GM19025 (cell line): ENCODE measurements at regions not wholly inside any gene's neighbourhood (a gene's known extent, or its start where the extent isn't known, plus 50 kb on each side); places are given as distances from the start of the nearest gene placed in this dataset.

Experiments
- ATAC-seq: cut with Tn5 transposase; IDR thresholded peaks from one replicate; pipeline ENCODE4 v1.9.1; 2021; ENCODE audit warnings: mild to moderate bottlenecking, low read depth, moderate library complexity; ENCODE audit not compliant: unreplicated experiment

- ATAC-seq = no peak
These were observed 234.6 kb downstream of the HAUS1 start for GRCh38 chr18:46338766-46339165.

DNA sequence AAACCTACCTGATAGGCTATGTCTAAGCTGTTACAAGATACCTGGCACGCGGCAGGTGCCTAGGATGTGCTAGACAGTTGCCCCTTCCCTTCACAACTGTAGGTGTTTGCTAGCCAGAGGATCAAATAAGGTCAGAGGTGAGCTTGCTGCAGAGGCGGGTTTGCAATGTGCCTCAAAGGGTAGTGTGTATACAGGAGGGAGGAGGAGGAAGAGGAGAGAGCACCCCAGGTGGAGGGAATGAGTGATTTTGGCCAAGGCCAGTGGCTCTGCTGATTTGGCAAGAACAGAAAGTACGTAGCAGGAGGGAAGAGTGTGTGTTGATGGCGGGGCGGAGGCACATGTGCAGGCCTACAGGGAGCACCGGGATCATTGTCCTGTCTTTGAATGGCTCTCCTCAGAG, 236.5 kb downstream of the HAUS1 start:
- no peak for ATAC-seq

DNA sequence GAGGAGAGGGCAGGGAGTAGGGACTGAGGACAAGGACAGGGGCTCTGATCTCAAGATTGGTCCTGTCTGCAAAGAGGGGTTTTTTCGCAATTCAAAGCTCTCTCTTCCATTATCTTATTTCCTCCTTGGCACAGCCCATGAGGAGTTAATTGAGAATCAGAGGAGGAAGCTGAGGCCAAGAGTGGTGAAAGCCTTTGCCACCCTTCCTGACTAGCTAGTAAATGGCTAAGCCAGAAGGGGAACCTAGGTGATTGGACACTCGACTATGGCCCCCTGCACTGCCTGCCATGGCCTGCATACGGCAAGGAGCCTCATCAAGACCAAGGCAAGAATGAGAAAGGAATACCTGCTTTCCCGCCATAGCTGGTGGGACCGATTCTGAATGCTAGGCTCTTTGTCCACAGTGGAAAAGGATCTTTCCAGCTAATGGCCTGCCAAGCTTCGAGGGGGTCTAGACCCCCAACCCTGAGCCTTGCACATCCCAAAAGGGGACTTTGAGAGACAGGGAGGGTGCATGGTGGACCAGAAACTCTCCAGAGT, 237.9 kb downstream of the HAUS1 start:
- ATAC-seq = no peak

- no peak for ATAC-seq
These were observed 239.3 kb downstream of the HAUS1 start for GRCh38 chr18:46343456-46343855.

DNA sequence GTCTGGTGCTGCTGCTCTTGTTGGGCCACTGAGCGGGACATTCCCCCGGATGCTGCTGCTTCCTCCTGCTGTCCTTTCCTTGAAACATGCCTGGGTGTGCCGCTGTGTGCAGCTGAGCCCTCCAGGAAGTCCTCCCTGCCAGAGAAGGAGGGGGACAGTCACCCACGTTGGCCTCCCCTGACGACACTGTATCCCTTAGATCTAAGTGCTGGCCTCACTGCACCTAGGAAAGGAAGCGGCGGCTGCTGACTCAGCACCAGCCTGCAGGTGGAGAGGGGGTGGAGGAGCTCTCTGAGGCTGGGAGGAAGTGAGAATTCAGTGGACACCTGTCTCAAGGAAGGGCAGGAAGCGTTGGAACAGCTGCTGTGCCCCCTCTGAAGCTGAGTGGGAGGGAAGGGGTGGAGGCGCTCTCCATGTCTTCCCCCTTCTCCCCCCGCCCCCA, 239.8 kb downstream of the HAUS1 start:
- peak; percentile 73 for ATAC-seq

DNA sequence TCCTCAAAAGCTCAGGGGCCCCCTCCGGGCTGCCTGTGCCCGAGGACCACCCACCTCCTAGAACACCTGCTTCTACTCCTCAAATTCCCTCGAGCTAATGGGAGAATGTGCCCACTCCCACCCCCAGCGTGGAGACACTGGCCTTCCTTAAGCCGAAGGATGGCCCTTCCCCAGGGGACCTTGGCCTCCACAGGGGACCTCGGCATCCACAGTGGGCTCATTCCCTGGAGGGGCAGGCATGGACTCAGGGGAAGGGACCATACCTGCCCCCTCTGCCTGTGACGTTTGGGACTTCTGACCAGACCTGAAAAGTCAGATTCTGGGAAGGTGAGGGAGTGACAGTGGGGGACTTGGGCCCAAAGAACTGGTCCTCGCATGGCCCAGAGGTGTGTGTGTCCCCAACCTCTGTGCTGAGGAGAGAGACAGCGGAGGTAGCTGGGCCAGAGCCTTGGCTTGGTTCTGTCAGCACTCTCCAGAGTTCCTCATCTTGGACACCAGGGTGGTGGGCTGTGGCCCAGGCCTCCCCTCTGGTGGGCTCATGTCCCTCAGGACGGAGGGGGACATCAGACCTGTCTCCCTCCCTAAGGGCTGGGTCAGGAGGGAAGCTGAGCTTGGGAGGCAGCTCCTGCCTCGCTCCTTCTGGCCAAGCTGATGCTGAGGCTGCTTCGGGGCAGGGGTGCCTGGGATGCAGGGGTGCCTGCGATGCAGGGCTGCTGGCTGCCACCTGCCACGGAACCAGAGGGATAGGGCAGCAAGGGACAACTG, 240.4 kb downstream of the HAUS1 start:
- ATAC-seq = no peak

DNA sequence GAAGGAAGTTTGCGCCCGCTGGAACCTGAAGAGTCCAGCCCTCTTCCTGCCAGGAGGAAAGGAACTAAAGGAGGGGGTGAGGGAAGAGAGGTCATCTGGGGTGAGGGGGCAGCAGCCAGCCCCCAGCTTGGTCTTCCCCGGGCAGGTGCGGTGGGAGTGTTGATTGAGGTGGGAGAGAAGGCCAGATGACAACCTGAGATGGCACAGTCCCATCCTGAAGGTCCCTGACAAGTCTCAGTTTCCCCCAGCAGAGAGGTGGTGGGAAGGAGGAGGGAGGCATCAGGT, 240.9 kb downstream of the HAUS1 start:
- no peak for ATAC-seq

- no peak for ATAC-seq
These were observed 242.0 kb downstream of the HAUS1 start for GRCh38 chr18:46346213-46346612.

- no peak for ATAC-seq
These were observed 242.9 kb downstream of the HAUS1 start for GRCh38 chr18:46346896-46347630.

GRCh38 chr18:46350598-46351159, 246.5 kb downstream of the HAUS1 start:
- no peak for ATAC-seq

DNA sequence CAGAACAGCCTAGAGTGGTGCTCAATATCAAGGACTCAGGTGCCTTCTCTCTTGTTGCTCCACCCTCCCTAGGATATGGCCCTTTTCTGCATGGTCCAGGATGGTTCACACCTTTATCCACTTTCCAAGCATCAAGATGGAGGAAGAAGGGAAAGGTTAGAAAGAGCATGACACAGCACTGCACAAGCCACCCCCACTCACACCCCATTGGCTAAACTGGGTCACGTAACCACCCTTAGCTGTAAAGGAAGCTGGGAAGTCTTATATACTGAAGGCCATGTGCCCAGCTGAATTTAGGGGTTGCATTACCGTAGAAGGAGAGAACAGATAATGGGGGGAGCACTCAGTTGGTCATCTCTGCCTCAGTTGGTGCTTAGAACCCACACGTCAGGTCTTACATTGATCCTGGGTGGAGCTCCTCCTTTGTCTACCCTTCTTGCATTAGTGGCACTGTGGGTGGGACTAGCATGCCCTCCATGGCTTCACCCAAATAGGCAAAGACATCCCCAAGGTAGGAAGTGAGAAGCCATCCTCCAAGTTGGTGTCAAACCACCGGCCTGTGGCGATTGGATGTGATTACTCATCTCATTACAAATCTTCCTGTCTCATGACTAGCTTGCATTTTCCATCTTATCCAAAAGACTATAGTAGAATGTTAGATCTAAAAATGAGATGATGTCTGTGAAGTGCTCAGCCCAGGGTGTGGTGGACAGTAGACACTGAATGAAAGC, 248.5 kb downstream of the HAUS1 start:
- no peak for ATAC-seq

DNA sequence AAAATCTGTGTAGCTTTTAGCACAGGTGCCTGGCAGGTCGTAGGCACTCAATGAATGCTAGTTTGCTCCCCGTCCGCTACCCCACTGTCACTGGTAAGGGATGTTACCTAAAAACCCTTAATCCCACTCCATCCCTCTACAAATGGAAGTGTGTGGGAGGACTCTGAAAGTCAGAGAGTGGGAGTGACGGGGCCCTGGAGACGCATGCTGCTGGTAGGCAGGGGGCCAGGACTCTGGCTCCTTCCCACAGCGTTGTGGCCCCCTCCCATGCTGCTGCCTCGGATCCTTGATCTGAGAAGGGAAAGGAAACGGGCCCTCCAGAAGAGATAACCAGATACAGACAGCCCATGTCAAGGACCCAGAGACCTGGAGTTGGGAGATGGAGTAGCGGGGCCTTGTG, 249.3 kb downstream of the HAUS1 start:
- ATAC-seq = no peak

DNA sequence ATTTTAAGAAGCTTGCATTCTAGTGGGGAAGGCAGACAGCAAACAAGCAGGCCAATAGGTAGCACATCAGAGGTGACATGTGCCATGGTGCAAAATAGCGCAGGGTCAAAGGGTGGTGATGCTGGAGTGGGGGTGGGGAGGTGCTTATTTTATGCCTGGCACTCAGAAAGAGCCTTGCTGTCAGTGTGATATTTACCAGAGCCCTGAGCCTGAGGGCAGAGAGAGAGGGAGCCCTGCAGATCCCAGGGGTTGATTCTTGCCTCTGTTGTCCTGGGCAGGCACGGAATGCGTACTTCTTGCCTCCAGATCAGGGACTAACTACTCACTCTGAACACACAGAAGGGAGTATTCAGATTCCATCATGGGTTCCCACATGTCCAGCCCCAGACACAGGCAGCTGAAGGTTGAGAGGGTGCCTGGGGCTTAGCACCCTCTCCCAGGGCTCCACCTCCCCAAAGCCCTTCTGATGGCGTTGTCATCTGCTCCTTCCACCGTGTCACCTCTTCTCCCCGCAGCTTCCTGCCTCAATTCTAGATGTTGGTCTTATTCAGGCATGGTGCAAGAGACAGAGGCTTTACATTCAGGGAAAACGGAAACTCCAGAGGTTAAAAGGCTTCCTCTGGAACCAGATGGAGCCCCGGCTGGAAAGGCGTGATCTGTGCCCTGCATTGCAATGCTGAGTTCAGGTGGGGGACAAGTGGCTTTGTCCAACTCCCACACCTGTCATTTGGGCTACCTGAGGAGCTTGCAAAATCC, 252.3 kb downstream of the HAUS1 start:
- no peak for ATAC-seq

DNA sequence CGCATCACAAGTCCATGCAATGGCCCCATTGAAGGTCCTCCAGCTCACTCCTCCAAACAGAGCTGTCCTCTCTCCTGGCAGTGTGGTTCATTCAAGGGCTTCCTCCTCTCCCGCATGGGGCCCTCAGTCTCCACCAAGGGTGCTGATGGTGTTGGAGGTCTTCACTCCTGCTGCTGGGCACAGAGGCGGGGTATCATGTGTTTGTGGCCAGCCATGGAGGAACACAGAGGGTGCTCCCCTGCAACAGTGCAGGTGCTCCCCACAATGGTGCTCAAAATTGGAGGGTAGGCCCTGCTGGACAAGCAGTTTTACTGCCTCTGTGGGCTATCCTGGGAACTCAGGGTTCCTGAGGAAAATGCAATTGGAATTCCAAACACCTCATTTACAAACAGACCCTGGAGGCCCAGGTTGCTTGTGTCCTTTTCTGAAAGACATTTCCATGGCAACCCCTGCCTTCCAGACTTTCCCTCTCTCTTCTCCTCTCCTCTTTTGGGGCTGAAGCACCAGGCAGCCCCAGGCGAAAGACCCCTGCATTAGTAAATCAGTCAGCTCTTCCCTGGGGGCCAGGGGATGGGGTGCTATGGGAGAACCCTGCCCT, 256.0 kb downstream of the HAUS1 start:
- no peak for ATAC-seq

DNA sequence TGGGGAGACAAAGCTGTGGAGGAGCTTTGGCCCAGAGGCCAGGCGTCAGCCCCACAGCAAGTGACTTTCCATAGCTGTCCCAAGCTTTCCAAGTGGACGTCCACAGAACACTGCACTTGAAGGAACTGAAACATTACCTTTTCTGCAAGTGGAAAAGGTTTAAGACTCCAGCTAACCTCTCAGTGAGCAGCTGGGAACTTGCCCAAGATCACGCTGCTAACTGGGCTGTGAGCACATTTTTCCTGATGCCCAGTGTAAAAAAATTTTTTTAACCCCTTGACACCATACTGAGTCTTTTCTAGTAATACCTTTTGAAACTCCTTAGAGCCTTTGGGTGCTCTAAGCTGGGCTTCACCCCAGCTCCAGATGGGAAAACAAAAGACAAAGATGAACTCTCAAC, 256.7 kb downstream of the HAUS1 start:
- no peak for ATAC-seq

DNA sequence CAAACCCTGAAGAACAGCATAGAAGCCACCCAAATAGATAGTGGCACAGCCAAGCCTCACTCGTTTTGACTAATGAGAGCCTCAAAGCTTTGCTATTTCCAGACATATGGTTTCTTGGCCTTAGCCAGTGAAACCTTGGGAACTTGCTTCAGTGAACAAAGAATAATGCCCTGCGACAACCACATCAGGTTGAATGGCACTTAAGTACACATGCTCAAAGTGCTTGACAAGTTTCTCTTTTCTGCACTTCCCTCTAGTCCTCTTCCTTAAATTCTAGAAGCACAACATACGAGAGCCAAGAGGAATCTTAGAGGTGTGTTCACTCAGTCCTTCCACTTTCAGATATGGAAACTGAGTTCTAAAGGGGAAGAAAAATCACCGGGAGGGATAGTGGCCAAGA, 258.3 kb downstream of the HAUS1 start:
- ATAC-seq = no peak

GRCh38 chr18:46364048-46364447, 259.9 kb downstream of the HAUS1 start:
- ATAC-seq = no peak

GRCh38 chr18:46366201-46366600, 262.0 kb downstream of the HAUS1 start:
- ATAC-seq = no peak

- no peak for ATAC-seq
These were observed 262.7 kb downstream of the HAUS1 start for GRCh38 chr18:46366751-46367376.
